HFFc6 (cell line): ENCODE measurements at regions not wholly inside any gene's neighbourhood (a gene's known extent, or its start where the extent isn't known, plus 50 kb on each side); places are given as distances from the start of the nearest gene placed in this dataset.

Experiments used
- DNase-seq: peaks from one replicate; pipeline ENCODE4 v3.0.0-alpha.2; 2018
- H3K27ac Mint-ChIP-seq: 2 replicates; pipeline ENCODE4 v1.8.0; 2020; ENCODE audit warnings: mild to moderate bottlenecking, mixed read lengths
- H3K27me3 Mint-ChIP-seq: 2 replicates; pipeline ENCODE4 v1.8.0; 2021; ENCODE audit warnings: mild to moderate bottlenecking, moderate library complexity, mixed read lengths; ENCODE audit not compliant: insufficient read depth
- H3K36me3 Mint-ChIP-seq: 2 replicates; pipeline ENCODE4 v1.8.0; 2021; ENCODE audit warnings: low read depth, mixed read lengths
- H3K4me1 Mint-ChIP-seq: 2 replicates; pipeline ENCODE4 v1.8.0; 2020; ENCODE audit warnings: low read depth, mixed read lengths
- H3K4me3 Mint-ChIP-seq: 2 replicates; pipeline ENCODE4 v1.8.0; 2020; ENCODE audit warnings: mild to moderate bottlenecking, moderate library complexity, mixed read lengths
- H3K9me3 Mint-ChIP-seq: 2 replicates; pipeline ENCODE4 v1.8.0; 2020; ENCODE audit warnings: mild to moderate bottlenecking, mixed read lengths
- CTCF ChIP-seq: fragments of 200-600 bp; sonication (generic); IDR thresholded peaks from 2 replicates; pipeline ENCODE4 v1.5.0; 2021; ENCODE audit warnings: antibody characterized with exemption, mild to moderate bottlenecking

- H3K9me3 Mint-ChIP-seq = peaks cover 49% of the 10 kb centered on the region
- H3K36me3 Mint-ChIP-seq = peaks cover 2% of the 10 kb centered on the region; the same call in 1 of the 2 replicates
- H3K4me3 Mint-ChIP-seq = no peak overlapping the region
- DNase-seq = no peak
- no peak overlapping the region for H3K27ac Mint-ChIP-seq
- TF ChIP-seq CTCF = no peak
- H3K27me3 Mint-ChIP-seq = no peaks in the 10 kb centered on the region
- H3K4me1 Mint-ChIP-seq = no peaks in the 10 kb centered on the region
Observed at GRCh38 chr1:104341944-104342343, 592.2 kb downstream of the AMY1C start.

GRCh38 chr1:104348277-104348676 is 598.6 kb downstream of the AMY1C start:
- H3K4me3 Mint-ChIP-seq = no peak overlapping the region
- no peak for TF ChIP-seq CTCF
- no peaks in the 10 kb centered on the region for H3K36me3 Mint-ChIP-seq
- peaks cover 23% of the 10 kb centered on the region; the same call in 1 of the 2 replicates for H3K9me3 Mint-ChIP-seq
- no peak for DNase-seq
- no peaks in the 10 kb centered on the region for H3K4me1 Mint-ChIP-seq
- no peaks in the 10 kb centered on the region for H3K27me3 Mint-ChIP-seq
- no peak overlapping the region for H3K27ac Mint-ChIP-seq

- Mint-ChIP-seq H3K36me3 (no peaks in the 10 kb centered on the region), H3K27ac (no peak overlapping the region), H3K4me1 (no peaks in the 10 kb centered on the region), H3K4me3 (no peak overlapping the region), H3K9me3 (peaks cover 3% of the 10 kb centered on the region; the same call in 1 of the 2 replicates), H3K27me3 (no peaks in the 10 kb centered on the region)
- no peak for DNase-seq
- no peak for TF ChIP-seq CTCF
Observed at GRCh38 chr1:104353580-104353979, 603.9 kb downstream of the AMY1C start.

GRCh38 chr1:104358086-104358485 is 608.4 kb downstream of the AMY1C start:
- H3K4me1 Mint-ChIP-seq = no peaks in the 10 kb centered on the region
- peaks cover 29% of the 10 kb centered on the region for H3K9me3 Mint-ChIP-seq
- H3K36me3 Mint-ChIP-seq = no peaks in the 10 kb centered on the region
- H3K27me3 Mint-ChIP-seq = no peaks in the 10 kb centered on the region
- DNase-seq = no peak
- no peak for TF ChIP-seq CTCF
- H3K27ac Mint-ChIP-seq = no peak overlapping the region
- H3K4me3 Mint-ChIP-seq = no peak overlapping the region

GRCh38 chr1:104358621-104359020 is 608.9 kb downstream of the AMY1C start:
- no peak for DNase-seq

More at GRCh38 chr1:104358621-104359020, 608.9 kb downstream of the AMY1C start:
- H3K9me3 Mint-ChIP-seq = peaks cover 32% of the 10 kb centered on the region
- H3K27ac Mint-ChIP-seq = no peak overlapping the region
- H3K36me3 Mint-ChIP-seq = no peaks in the 10 kb centered on the region
- no peaks in the 10 kb centered on the region for H3K27me3 Mint-ChIP-seq
- H3K4me3 Mint-ChIP-seq = no peak overlapping the region
- no peaks in the 10 kb centered on the region for H3K4me1 Mint-ChIP-seq
- TF ChIP-seq CTCF = no peak
